Fibroblast of the conjunctiva (primary cell): ENCODE measurements at regions not wholly inside any gene's neighbourhood (a gene's known extent, or its start where the extent isn't known, plus 50 kb on each side); places are given as distances from the start of the nearest gene placed in this dataset.
"Not testable (repeated sequence)": the region's sequence is repeated elsewhere in the genome, so short reads cannot be mapped to it uniquely, and the experiment has no call there.

Source experiments
- DNase-seq: peaks from one replicate; pipeline ENCODE4 v3.0.0-alpha.2; 2010; ENCODE audit warnings: low read depth

GRCh38 chr9:84054341-84055010, 73.9 kb downstream of the RMI1 start:
- DNase-seq: no peak

DNA sequence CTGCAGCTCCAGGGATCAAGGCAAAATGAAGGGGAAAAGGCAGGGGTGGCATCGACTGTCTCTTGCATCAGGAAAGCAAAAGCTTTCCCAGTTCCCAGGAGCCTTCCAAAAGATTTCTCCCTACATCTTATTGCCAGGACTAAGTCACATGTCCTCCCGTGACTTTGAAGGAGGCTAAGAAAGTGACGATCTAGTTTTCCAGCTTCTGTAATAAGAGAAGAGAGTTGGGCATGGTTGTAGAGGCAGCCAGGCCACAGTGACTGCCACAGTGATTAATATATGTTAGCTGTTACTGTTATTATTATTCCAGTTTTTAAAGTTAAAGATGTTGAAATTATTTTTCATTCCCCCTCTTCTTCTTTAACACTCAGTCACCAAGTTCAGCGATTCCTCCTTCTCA, 77.1 kb downstream of the RMI1 start:
- DNase-seq: no peak

DNA sequence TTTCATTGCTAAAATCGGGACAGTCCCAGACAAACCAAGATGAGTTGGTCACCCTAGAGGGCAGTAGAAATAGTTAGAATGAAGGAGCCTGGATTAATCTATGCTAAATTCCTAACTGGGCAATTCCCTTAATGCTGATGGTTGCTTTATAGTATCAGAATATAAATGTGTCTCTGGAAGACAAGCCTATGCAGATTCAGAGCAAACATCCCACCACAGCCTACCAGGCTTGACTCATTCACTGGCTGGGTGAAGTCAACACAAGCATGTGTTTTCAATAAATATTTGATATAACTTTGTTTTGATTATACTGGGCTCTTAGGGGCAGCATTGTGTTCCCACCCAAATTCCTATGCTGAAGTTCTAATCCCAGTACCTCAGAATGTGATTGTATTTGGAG, 79.3 kb downstream of the RMI1 start:
- DNase-seq: no peak

- no peak for DNase-seq
Measured at GRCh38 chr9:84061613-84062193, 81.1 kb downstream of the RMI1 start.

GRCh38 chr9:84062538-84062937, 81.9 kb downstream of the RMI1 start:
- no peak for DNase-seq

DNA sequence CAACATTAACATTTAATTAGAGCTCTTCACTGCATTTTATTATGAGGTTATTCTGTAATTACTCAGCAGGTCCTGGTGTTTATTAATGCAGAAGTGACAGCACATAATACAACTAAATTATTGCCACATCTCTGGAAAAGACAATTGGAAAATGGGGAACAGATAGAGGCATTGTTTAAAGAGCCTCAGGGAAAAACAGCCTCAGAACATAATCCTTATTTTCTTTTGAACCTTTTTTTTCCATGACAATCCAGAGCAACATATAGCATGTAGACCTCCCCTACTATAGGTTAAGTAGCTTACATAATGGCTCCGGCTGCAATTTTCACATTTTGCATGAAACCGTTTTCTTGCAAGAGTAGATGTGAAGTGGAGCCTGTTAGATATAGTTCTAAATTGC, 87.2 kb downstream of the RMI1 start:
- no peak for DNase-seq

GRCh38 chr9:84068872-84069271, 88.3 kb downstream of the RMI1 start:
- no peak for DNase-seq

GRCh38 chr9:84070590-84070989, 90.0 kb downstream of the RMI1 start:
- DNase-seq: no peak

- DNase-seq: no peak
Measured at GRCh38 chr9:84072621-84073180, 92.1 kb downstream of the RMI1 start.

GRCh38 chr9:84075004-84075403, 94.4 kb downstream of the RMI1 start:
- DNase-seq: no peak

DNA sequence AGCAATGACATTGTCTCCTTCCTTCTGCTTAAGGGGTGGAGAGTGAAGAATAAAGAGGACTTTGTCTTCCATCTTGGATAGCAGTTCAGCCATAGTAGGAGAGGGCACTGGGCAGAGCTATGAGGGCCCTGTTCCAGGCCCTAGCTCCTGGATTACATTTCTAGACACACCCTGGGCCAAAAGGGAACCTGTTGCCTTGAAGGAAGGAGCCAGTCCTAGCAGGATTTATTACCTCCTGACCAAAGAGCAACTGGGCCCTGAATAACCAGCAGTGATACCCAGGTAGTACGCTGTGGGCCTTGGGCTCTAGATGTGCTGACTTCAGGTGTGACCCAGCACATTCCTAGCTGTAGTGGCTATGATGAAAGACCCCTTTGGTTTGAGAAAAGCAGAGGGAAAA, 95.8 kb downstream of the RMI1 start:
- no peak for DNase-seq

DNA sequence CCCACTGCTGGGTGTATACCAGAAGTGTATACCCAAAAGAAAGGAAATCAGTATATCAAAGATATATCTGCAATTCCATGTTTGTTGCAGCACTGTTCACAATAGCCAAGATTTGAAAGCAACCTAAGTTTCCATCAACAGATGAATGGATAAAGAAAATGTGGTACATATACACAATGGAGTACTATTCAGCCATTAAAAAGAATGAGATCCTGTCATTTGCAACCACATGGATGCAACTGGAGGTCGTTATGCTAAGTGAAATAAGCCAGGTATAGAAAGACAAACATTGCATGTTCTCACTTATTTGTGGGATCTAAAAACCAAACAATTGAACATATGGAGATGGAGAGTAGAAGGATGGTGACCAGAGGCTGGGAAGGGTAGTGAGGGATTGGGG, 97.2 kb downstream of the RMI1 start:
- not testable (repeated sequence) for DNase-seq

- no peak for DNase-seq
Measured at GRCh38 chr9:84079994-84080393, 99.4 kb downstream of the RMI1 start.

DNA sequence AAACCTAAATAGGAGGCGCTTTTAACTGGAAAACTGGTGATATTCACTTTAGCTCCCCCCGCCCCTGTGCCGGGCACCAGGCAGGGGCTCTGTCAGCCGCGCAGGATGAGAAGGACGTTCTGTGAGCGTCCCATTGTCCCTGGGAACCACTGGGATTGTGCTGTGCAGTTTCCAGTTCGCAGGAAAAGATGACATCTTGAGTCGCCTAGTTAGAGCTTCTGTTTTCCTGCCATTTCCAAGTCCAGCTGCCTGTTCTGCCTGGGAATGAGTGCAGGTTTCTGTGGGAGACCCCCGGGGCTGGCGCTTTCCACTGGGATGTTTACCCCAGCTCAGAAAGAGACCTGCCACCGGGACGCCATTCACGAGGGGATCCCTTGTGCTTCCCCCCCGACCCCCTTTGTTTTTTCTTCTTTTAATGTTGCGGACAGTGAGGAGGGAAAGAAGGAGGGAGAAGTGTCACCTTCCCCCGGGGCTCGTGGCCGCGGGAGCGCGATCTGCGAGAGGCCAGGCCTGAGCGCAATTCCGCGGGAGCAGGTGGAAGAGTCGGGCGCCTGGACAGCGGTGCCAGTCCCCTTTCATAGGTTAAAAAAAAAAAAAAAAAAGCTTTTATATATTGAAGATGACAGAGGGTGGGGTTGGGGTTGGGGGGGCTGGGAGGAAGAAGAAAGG, 121.5 kb downstream of the RMI1 start:
- no peak for DNase-seq

GRCh38 chr9:84103651-84104377, 123.2 kb downstream of the RMI1 start:
- DNase-seq: no peak

DNA sequence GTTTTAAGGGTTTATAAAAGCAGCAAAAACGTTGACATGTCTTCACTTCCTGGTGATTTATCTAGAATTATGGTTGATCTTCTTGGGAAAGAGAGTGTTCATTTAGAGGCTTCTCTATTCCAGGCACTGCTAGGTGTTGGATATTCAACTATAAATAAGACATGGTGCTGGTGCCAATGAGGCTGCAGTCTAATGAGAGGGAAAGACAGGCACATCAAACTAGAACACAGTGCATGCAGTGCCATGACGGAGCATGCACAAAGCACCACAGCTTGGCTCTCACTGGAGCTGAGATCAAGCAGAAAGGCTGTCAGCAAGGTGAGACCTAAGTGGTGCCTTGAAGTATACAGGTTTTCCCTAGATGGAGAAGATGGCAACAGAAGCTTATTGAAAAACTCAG, 126.5 kb downstream of the RMI1 start:
- no peak for DNase-seq

DNA sequence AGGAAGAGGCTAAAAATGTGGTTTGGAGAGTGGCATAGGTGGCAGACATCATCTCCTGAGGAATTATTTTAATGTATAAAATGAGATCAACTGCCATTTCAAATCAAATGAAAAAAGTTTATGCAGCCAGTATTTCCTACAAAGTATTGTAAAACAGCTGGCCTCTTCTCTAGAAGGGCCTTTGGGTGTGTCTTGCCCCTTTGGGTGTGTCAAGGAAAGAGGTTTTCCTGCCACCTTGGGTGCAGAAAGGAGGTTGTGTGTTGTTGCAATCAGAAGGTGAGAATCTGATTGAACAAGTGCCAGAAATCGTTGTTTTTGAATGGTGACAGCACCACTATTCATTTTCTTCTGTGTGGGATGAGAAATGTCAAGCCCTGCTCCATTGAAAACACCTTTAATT, 127.4 kb downstream of the RMI1 start:
- DNase-seq: no peak

DNA sequence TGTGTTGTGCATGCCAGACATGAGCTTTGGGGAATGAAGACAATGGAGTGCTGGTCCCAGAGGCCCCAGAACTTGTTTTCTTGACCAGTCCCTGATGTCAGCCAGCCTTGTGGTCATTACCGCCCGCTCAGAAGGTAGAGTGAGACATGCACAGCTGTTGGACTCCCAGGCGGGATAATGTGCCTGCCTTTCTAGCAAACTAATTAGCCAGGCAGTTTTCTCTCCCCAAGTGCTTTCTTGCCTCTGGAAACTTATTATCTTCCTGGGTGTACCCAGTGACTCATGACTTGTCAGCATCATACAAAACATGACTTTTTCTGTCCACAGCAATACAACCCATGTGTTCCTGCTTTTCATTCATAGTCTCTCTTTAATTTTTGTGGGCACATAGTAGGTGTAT, 131.1 kb downstream of the RMI1 start:
- DNase-seq: no peak

DNA sequence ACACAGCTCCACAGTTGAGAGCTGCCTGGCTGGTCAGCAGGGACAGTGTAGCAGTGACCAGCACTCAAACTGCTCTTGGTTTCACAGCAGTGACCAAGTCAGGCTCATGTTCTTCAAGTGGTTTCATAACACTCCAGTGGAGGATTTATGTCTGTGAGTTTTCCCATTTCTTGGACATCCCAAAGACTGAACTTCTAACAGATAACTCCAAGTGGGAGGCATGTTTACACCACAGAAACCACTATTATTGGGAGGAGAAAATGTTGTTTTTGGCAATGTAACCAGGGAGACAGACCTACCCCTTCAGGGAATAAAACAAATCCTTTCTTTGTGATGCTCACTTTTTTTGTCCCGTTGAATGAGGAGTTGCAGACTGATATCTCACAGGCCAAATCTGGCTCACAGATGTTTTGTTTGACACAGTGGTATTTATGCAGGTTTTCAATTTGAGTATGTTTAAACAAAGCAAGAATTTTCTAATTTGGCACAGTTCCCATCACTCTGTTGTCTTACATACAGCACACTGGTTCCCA, 141.5 kb downstream of the RMI1 start:
- DNase-seq: no peak

- DNase-seq: no peak
Measured at GRCh38 chr9:84122572-84122971, 142.0 kb downstream of the RMI1 start.

DNA sequence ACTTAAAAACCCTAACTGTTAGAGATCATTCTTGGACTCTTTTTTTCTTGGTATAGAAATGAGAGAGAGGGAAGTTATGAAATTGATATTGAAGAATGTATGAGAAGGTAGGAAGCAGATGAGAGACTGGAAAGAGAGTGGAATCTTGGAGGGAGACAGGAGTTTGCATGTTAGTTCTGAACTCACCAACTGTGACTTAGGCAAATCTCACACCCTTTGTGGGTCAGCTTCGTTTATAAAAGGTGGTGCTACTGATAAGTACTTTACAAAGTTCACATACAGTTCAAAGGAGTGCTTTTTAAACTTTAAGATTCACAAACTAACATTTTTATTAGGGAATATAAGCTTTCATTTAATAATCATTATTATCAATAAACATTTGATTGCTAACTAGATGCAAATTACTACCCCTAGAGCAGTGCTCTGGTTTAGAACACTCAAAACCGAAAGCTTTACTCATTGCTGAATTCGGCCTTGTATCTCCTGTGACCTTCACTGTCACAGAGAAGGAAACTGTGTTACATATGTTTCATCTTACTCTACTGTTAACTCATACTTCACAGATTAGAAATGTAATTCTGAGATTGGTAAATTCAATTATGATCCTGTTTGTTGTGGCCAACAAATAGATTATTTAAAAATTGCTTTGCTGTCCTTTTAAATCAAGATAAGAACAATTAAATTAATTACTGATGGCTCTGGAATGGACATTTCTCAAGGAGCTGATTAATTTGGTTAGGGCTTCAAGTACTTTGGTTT, 143.2 kb downstream of the RMI1 start:
- no peak for DNase-seq

GRCh38 chr9:84125046-84125445, 144.4 kb downstream of the RMI1 start:
- no peak for DNase-seq
